HG03378 (cell line): ENCODE measurements at regions not wholly inside any gene's neighbourhood (a gene's known extent, or its start where the extent isn't known, plus 50 kb on each side); places are given as distances from the start of the nearest gene placed in this dataset.
"Not testable (repeated sequence)": the region's sequence is repeated elsewhere in the genome, so short reads cannot be mapped to it uniquely, and the experiment has no call there.

ENCODE experiments used
- ATAC-seq: cut with Tn5 transposase; IDR thresholded peaks from one replicate; pipeline ENCODE4 v1.9.1; 2021; ENCODE audit warnings: mild to moderate bottlenecking, moderate library complexity; ENCODE audit not compliant: unreplicated experiment

DNA sequence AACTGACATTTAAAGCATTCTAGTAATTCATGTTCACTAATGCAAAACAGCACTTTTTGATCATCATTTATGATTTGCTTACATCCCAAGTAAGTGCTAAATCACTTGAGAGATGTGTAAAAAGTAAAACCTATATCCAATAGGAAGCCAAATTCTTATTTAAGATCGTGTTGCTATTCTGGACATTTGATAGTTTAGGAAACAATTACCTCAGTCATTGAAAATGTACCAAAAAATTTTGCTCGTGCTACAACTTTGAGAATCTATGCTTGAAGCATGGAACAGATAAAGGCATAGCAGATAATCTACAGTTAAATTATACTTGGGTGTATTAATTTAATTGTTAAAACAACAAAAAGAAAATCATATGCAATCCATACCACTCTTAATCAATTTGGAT lies 571.6 kb upstream of the NR2F2 start:
- ATAC-seq, result no peak

DNA sequence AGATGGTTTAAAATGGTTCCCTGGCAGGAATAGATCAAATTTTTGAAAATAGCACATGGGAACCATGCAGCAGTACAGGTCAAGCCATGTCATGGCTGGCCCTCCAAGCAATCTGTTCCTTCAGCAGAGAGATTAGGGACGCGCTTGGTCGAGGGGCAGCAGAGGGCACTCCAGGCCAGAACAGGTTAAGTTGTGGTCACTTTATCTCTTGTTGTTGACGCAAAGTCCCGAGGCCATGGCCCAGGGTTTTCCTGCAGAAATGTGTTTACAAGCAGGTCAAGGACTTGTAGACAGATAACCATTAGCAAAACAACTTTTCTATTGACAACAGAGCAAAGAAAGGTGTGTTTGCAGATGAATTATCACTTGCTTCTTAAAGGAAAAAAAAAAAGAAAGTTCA lies 570.0 kb upstream of the NR2F2 start:
- ATAC-seq, result no peak

GRCh38 chr15:95761501-95762165 lies 568.9 kb upstream of the NR2F2 start:
- no peak for ATAC-seq

DNA sequence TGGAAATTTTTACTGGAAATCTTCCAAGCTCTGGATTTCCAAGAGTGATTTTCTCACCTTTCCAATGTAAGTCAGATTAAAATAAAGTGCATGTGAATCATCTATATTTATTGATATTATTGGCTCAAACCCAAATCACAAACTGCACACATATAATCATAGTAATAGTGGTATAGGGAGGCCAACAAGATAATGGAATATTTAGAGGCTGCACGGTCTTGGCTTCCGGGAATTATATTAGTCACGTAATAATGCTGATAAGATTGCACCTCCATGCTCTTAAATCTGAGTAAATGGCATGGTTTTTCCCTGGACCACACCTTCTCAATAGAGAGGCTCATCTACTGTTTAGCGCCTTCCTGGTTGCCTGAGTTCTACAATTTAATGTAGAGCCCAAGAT lies 567.1 kb upstream of the NR2F2 start:
- no peak for ATAC-seq

DNA sequence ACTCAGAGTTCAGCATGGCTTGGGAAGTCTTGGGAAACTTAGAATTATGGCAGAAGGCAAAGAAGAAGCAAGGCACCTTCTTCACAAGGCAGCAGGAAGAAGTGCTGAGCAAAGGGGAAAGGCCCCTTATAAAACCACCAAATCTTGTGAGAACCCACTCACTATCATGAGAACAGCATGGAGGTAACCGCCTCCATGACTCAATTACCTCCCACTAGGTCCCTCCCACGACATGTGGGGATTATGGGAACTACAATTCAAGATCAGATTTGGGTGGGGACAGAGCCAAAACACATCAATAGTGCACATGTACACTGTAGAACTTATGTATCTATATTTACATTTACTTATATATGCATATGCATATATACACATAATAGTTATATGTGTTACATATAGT lies 565.3 kb upstream of the NR2F2 start:
- no peak for ATAC-seq

DNA sequence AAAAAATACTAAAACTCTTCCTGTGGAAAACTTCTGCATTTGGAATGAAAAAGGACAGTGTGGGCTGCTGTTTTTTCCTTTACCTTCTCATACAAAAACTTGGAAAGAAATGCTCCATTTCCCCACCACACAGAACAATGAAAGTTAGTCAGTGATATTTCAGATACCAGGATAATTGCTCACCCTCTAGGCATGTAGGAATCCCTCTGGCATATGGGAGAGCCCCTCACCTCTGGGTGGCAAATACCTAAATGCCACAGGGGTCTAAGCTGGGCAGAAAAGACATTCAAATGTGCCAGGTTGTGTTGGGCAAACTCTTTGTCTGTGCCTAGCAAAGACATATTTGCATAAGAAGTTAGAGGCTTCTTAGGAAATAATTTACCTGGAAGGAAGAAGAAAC lies 560.3 kb upstream of the NR2F2 start:
- ATAC-seq, result no peak

DNA sequence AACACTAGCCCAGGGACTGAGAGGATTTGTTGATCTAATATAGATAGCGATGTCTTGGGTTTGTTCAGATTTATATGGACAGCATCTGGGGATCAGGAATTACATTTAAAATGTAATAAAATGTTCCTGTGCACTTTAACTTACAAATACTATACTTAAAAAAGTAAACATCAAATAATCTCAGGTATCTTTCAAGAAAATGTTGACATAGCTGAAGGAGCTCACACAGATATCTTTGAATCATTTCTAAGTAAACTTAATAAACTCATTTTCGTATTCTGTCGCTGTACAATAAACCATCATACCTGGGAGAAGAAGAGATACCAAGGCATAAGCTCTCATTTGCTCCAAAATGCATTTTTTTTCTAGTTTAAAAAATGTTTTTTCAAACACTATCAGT lies 557.5 kb upstream of the NR2F2 start:
- no peak for ATAC-seq

- no peak for ATAC-seq
Observed at GRCh38 chr15:95784508-95784907, 546.0 kb upstream of the NR2F2 start.

GRCh38 chr15:95785276-95785675 lies 545.2 kb upstream of the NR2F2 start:
- ATAC-seq, result not testable (repeated sequence)

- no peak for ATAC-seq
Observed at GRCh38 chr15:95793231-95793630, 537.3 kb upstream of the NR2F2 start.

- ATAC-seq, result no peak
Observed at GRCh38 chr15:95795386-95795785, 535.1 kb upstream of the NR2F2 start.

DNA sequence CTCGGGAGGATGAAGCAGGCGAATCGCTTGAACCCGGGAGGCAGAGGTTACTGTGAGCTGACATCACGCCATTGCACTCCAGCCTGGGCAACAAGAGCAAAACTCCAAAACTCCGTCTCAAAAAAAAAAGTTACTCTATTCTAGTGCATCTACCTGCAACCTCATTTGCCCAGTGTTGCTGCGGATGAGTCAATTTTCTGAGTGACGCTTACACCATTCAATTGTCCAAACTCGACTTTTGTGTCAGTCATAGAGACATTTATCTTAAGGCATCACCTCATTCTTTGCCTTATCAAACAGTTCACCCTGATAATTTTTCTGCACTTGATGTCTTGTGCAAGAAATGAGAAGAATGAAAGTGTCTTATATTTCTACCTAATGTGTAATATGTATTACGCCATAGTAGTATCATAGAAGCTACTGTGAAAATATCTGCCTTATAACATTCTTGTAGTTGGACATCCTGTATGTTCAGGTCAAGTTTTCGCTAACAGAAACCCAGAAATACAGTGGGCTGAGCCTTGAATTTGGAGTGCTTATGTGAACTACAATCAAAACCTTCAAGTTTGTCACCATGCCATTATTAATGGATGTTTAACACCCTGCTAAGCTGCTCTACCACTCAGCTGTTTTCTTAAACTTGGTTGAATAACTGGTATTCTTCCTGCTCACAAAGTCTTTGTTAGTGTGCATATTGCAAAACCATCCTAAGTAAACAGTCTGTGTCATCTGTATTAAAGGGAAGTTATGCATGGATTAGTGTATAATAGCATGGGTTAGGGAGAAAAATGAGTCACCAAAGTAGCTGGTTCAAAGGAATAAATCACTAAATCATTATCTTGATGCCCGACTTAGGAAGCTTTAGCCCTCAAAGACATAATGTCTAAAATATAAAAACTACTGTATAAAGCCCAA lies 531.0 kb upstream of the NR2F2 start:
- ATAC-seq, result no peak

DNA sequence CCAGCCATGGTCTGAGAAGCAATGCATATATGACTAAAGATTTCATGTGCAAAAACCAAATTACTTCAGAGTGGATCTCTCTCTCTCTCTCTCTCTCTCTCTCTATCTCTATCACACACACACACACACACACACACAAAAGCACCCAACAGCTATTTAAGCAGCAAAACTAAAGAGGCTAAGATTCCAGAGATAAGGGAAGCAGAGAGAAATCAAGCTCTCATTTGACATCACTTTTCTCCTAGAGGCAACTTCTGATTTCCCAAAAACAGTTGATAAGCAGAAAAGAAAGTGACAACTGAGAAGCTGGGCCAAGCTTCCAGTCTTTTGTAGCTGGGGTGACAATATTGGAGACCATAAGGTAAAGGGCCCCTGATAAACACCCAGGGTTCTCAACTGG lies 526.0 kb upstream of the NR2F2 start:
- no peak for ATAC-seq

DNA sequence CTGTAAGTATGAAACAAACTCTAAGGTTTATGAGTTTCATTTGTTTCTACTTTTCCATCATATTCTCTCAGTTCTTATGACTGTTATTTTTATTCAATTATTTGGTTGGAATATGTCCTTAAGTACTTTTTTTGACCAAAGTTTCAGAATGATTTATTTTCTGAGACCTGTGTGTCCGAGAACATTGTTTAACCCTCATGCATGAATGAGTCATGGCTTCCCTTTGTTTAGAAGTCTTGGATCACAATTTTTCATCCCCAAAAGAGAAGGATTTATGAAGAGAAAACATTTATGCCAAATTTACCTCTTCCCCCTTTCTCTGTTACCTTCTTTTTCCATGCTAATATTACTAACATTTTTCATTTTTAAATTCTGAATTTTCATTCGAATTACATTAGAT lies 518.0 kb upstream of the NR2F2 start:
- no peak for ATAC-seq

DNA sequence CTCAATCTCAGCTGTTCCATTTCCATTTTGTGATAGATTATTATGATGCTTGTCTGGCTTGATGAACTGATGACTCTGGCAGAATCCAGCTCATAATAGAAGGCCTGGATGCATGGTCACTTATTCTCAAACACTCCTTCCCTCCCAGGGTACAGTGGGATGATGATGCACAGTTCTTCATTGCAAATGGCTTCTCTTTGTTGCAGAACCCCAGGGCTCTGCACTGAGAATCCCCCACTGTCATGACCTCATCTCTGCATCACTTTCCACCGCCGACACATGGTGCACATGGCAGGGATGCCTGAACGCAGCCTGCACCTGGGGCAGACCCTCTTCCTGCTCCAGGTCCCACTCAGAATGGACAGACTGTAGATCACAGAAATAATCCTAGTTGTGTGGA lies 515.6 kb upstream of the NR2F2 start:
- ATAC-seq, result no peak

DNA sequence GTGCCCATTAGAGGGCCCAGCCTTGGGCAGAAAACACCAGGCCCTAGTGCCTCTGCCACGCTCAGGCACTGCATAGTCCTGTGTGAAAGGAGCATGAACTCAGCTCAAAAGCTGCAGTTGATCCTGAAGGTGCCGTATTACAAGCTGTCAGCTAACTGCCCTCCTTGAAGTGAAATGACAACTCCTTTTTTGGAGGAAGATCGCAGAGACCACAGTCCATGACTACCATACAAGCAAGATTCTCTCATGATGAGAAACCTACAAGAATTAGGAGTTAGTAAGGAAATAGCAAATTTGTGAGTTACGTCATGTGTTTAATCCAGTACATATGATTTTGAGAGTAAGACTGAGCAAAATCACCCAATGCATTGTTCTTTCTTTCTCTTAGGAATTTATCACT lies 513.9 kb upstream of the NR2F2 start:
- no peak for ATAC-seq

DNA sequence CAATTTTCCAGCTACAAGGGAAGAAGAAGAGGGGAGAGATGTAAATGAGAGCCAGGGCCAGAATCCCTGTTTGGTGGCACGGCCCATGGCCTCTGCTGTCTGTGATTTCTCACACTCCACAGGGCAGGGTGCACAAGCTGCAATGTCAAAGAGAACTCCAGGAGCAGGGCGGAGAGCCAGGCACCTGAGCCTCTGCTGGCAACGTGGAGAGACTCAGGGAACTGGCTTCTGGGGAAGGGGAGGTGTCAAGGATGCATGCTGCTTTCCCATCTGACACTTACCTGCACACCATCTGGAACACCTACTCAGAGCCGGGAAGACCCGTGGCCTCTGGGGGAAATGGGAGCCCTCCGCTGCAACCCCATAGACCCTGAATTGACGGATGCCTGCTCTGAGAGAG lies 507.5 kb upstream of the NR2F2 start:
- no peak for ATAC-seq

- ATAC-seq, result no peak
Observed at GRCh38 chr15:95825208-95825607, 505.3 kb upstream of the NR2F2 start.

GRCh38 chr15:95825671-95826411 lies 504.7 kb upstream of the NR2F2 start:
- ATAC-seq, result no peak

- ATAC-seq, result no peak
Observed at GRCh38 chr15:95826412-95827195, 503.9 kb upstream of the NR2F2 start.

DNA sequence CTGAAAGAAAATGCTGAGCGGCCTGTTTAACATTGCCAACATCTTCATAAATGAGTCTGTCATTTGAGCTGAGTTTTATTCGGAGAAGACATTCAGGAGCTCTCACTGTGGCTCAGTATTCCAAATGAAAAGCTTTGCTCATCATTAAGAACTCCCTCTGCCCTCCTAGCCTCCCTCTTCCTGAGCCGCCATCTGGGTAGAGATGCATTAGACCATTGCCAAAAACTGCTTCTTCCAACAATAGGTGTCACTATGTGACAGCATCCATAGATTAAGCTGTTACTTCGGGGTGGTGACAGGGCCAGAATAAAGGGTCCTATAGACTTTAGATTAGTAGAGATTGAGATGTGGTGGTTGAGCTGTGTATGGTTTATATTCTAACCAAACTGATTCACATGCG lies 501.4 kb upstream of the NR2F2 start:
- no peak for ATAC-seq
